Coronary artery (tissue), 2 donors: ENCODE measurements at regions not wholly inside any gene's neighbourhood (a gene's known extent, or its start where the extent isn't known, plus 50 kb on each side); places are given as distances from the start of the nearest gene placed in this dataset.
A peak's percentile ranks its signal among the peaks of the same experiment; 100 is the strongest.

ENCODE experiments used
- DNase-seq: peaks from one replicate; pipeline ENCODE4 v3.0.0-alpha.2; 2017; ENCODE audit warnings: low spot score
- H3K27ac ChIP-seq, 2 donors: fragments of 200-600 bp; sonication (generic); one replicate each; pipeline ENCODE4 v1.5.1; 2016 to 2019
- H3K4me3 ChIP-seq: fragments of 200-600 bp; sonication (generic); 2 replicates; pipeline ENCODE4 v1.5.1; 2016; ENCODE audit warnings: mild to moderate bottlenecking, moderate library complexity
- TF ChIP-seq, protein P1 (sequence below): fragments of 200-600 bp; sonication (generic); IDR thresholded peaks from one replicate; pipeline ENCODE4 v1.5.1; 2019; ENCODE audit warnings: antibody characterized with exemption

GRCh38 chr6:26198722-26199056 lies 111.5 kb downstream of the HFE start:
- no peak for DNase-seq
- H3K4me3 ChIP-seq, result peak overlapping the region; percentile 85
- peak overlapping the region; percentile 90 to 98 for H3K27ac ChIP-seq
- TF ChIP-seq, protein P1, sequence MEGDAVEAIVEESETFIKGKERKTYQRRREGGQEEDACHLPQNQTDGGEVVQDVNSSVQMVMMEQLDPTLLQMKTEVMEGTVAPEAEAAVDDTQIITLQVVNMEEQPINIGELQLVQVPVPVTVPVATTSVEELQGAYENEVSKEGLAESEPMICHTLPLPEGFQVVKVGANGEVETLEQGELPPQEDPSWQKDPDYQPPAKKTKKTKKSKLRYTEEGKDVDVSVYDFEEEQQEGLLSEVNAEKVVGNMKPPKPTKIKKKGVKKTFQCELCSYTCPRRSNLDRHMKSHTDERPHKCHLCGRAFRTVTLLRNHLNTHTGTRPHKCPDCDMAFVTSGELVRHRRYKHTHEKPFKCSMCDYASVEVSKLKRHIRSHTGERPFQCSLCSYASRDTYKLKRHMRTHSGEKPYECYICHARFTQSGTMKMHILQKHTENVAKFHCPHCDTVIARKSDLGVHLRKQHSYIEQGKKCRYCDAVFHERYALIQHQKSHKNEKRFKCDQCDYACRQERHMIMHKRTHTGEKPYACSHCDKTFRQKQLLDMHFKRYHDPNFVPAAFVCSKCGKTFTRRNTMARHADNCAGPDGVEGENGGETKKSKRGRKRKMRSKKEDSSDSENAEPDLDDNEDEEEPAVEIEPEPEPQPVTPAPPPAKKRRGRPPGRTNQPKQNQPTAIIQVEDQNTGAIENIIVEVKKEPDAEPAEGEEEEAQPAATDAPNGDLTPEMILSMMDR, result no peak

DNA sequence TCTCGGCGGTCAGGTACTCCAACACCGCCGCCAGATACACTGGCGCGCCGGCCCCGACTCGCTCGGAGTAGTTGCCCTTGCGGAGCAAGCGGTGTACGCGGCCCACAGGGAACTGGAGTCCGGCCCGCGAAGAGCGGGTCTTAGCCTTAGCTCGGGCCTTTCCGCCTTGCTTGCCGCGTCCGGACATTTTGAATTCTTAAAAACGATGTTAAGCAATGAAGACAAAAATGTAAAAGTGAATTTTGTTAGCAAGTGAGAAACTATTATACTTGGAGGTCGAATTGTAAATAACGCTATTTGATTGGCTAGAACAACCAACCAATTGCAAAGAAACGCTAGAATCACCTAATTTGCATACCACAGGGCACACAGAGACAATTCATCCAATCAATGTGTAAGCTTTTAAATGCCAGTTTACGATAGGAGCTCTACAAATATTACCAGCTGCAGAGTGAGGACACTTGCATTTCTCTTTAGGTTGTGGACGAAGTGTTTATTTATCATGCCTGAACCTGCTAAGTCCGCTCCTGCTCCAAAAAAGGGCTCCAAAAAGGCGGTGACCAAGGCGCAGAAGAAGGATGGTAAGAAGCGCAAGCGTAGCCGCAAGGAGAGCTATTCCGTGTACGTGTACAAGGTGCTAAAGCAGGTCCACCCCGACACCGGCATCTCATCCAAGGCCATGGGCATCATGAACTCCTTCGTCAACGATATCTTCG lies 112.0 kb downstream of the HFE start:
- peak; percentile 89 for DNase-seq
- TF ChIP-seq, protein P1, result no peak
- peak overlapping the region; percentile 85 for H3K4me3 ChIP-seq
- peak overlapping the region; percentile 90 to 98 for H3K27ac ChIP-seq

GRCh38 chr6:26199773-26200764 lies 112.8 kb downstream of the HFE start:
- DNase-seq, result no peak
- TF ChIP-seq, protein P1, result no peak
- Histone ChIP-seq H3K4me3 (peak overlapping the region; percentile 85), H3K27ac (peak overlapping the region; percentile 90 to 98)

- H3K27ac ChIP-seq, result no peak overlapping the region
Measured at GRCh38 chr6:26200918-26201721, 113.9 kb downstream of the HFE start.

GRCh38 chr6:26202201-26202611 lies 115.0 kb downstream of the HFE start:
- TF ChIP-seq, protein P1, result no peak
- no peak overlapping the region for H3K27ac ChIP-seq
- no peak for DNase-seq
- no peak overlapping the region for H3K4me3 ChIP-seq

More at GRCh38 chr6:26200918-26201721, 113.9 kb downstream of the HFE start:
- H3K4me3 ChIP-seq, result no peak overlapping the region
- no peak for DNase-seq
- TF ChIP-seq, protein P1, result no peak

DNA sequence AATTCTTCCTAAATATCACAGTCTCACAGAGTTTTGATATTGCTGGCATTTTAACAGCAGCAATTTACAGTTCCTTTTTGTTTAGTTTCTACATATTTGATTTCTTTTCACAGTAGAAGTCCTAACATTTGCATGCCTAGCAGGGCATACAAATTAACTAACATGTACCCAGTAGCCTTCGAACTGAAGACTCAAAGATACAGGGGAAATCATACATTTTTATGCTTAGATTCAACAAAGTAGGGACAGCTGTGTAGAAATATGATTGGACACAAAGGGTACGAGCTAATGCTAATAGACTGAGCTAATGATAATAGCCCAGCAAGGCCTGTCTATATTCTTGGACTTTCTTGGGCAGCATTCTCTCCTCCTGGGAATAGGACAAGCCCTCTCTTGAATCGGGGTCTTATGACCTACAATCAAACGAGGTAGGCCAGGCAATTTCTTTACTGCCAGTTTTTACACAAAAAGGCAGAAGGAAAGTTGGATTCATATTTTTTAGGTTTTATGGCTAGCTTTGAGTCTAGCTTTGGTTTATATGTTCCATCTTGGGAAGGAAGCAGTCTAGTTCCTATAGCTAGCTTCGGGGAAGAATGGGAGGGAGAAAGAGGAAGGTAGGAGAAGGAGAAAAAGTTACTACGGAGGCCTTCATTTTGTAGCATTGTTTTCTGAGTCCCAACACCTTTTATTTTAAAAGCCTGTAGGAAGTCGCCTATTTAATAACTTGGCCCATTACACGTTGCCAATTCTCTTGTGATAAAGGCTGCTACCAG lies 115.8 kb downstream of the HFE start:
- no peak for DNase-seq
- H3K27ac ChIP-seq, result no peak overlapping the region
- TF ChIP-seq, protein P1, result no peak
- H3K4me3 ChIP-seq, result no peak overlapping the region
